Neural progenitor cell (in vitro differentiated cells): ENCODE measurements at regions not wholly inside any gene's neighbourhood (a gene's known extent, or its start where the extent isn't known, plus 50 kb on each side); places are given as distances from the start of the nearest gene placed in this dataset.

Source experiments
- DNase-seq: peaks from one replicate; pipeline ENCODE4 v3.0.0-alpha.2; 2016; ENCODE audit warnings: low spot score
- H2AFZ ChIP-seq: fragments of 200-600 bp; sonication (generic); replicated peaks from 2 replicates; pipeline ENCODE4 v1.6.1; 2016; ENCODE audit warnings: antibody characterized with exemption
- H3F3A ChIP-seq: fragments of 200-600 bp; sonication (generic); 2 replicates; pipeline ENCODE4 v1.6.1; 2016; ENCODE audit warnings: antibody characterized with exemption, low read depth
- H3K27ac ChIP-seq: fragments of 200-600 bp; sonication (generic); 2 replicates; pipeline ENCODE4 v1.5.1; 2016; ENCODE audit warnings: mild to moderate bottlenecking
- H3K27me3 ChIP-seq: fragments of 200-600 bp; sonication (generic); 2 replicates; pipeline ENCODE4 v1.6.1; 2016; ENCODE audit warnings: mild to moderate bottlenecking, moderate library complexity
- H3K36me3 ChIP-seq: fragments of 200-600 bp; sonication (generic); 2 replicates; pipeline ENCODE4 v1.5.1; 2016
- H3K4me1 ChIP-seq: fragments of 200-600 bp; sonication (generic); 2 replicates; pipeline ENCODE4 v1.6.1; 2016; ENCODE audit warnings: mixed run types
- H3K4me2 ChIP-seq: fragments of 200-600 bp; sonication (generic); 2 replicates; pipeline ENCODE4 v1.6.1; 2016
- H3K4me3 ChIP-seq: fragments of 200-600 bp; sonication (generic); 2 replicates; pipeline ENCODE4 v1.5.1; 2016
- H3K79me2 ChIP-seq: fragments of 200-600 bp; sonication (generic); 2 replicates; pipeline ENCODE4 v1.6.1; 2016; ENCODE audit warnings: low read depth
- H3K9ac ChIP-seq: fragments of 200-600 bp; sonication (generic); 2 replicates; pipeline ENCODE4 v1.6.1; 2016
- H3K9me3 ChIP-seq: fragments of 200-600 bp; sonication (generic); 2 replicates; pipeline ENCODE4 v1.5.1; 2016; ENCODE audit warnings: low read depth
- H4K20me1 ChIP-seq: fragments of 200-600 bp; sonication (generic); 2 replicates; pipeline ENCODE4 v1.6.1; 2016; ENCODE audit warnings: low read depth
- H3K27ac Mint-ChIP-seq: 3 replicates; pipeline ENCODE4 v1.8.0; 2021; ENCODE audit warnings: mixed read lengths
- H3K27me3 Mint-ChIP-seq: 2 replicates; pipeline ENCODE4 v1.8.0; 2022; ENCODE audit warnings: low read depth, mild to moderate bottlenecking, inconsistent platforms, moderate library complexity, mixed read lengths; ENCODE audit not compliant: insufficient read depth
- H3K36me3 Mint-ChIP-seq: 3 replicates; pipeline ENCODE4 v1.8.0; 2021; ENCODE audit warnings: mixed read lengths
- H3K4me1 Mint-ChIP-seq: 3 replicates; pipeline ENCODE4 v1.8.0; 2021; ENCODE audit warnings: mixed read lengths
- H3K4me3 Mint-ChIP-seq: 3 replicates; pipeline ENCODE4 v1.8.0; 2021; ENCODE audit warnings: mild to moderate bottlenecking, moderate library complexity, mixed read lengths
- H3K9me3 Mint-ChIP-seq: 3 replicates; pipeline ENCODE4 v1.8.0; 2020; ENCODE audit warnings: mixed read lengths
- EZH2 ChIP-seq: fragments of 200-600 bp; sonication (generic); IDR thresholded peaks from 2 replicates; pipeline ENCODE4 v1.6.1; 2017; ENCODE audit warnings: antibody characterized with exemption, mild to moderate bottlenecking, moderate library complexity
- EZH2phosphoT487 ChIP-seq: fragments of 200-600 bp; sonication (generic); IDR thresholded peaks from 2 replicates; pipeline ENCODE4 v1.6.1; 2017; ENCODE audit warnings: antibody characterized with exemption
- TF ChIP-seq, protein P1 (sequence below): fragments of 200-600 bp; sonication (generic); IDR thresholded peaks from 2 replicates; pipeline ENCODE4 v1.5.1; 2017; ENCODE audit warnings: antibody characterized with exemption, mild to moderate bottlenecking

DNA sequence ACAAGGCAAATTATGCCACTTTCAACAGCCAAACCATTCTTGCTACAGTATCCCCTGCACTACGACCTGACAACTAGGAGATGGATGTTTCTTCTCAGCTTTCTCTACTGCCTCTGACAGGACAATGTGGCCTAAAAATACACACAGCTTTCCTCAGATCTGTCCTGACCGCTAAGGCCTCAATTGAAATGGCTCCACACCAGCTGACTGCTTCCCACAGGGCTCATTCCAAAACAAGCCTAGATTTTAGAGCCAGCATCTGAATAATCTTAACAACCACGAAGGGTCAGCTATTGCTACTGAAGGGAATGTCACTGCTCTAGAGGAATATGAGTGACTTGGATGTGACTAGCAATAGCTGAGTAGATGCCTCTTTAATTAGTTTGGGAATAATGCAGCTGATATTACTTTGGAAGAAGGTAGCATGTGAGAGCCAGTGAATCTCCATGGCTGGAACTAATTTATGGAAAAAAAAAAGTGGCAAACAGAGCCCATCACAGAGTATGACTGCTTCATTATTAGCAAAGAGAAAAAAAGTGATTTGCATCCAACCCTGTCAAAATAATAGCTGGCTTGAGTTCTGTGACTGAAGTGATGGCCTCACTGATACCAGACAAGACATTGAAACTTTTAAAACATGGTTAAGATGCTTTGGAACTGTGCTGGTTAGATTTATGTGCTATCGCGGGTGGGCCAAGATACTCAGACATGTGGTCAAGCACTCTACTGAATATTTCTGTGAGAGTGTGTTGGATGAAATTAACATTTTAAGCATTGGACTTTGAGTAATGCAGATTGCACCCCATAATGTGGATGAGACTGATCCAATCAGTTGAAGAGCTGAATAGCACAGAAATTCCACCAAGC is 450.2 kb downstream of the NR2F1-AS1 start:
- no peak overlapping the region for H3K27ac ChIP-seq
- no peaks in the 10 kb centered on the region for H3K36me3 ChIP-seq
- no peak overlapping the region for H3K4me3 ChIP-seq
- no peak for DNase-seq
- H3K4me2 ChIP-seq = no peak overlapping the region
- no peak overlapping the region for H3K9ac ChIP-seq
- TF ChIP-seq, protein P1, sequence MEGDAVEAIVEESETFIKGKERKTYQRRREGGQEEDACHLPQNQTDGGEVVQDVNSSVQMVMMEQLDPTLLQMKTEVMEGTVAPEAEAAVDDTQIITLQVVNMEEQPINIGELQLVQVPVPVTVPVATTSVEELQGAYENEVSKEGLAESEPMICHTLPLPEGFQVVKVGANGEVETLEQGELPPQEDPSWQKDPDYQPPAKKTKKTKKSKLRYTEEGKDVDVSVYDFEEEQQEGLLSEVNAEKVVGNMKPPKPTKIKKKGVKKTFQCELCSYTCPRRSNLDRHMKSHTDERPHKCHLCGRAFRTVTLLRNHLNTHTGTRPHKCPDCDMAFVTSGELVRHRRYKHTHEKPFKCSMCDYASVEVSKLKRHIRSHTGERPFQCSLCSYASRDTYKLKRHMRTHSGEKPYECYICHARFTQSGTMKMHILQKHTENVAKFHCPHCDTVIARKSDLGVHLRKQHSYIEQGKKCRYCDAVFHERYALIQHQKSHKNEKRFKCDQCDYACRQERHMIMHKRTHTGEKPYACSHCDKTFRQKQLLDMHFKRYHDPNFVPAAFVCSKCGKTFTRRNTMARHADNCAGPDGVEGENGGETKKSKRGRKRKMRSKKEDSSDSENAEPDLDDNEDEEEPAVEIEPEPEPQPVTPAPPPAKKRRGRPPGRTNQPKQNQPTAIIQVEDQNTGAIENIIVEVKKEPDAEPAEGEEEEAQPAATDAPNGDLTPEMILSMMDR = no peak
- no peak for TF ChIP-seq EZH2phosphoT487
- no peak for TF ChIP-seq EZH2
- Mint-ChIP-seq H3K9me3 (no peaks in the 10 kb centered on the region), H3K4me3 (no peak overlapping the region), H3K27ac (no peak overlapping the region), H3K36me3 (no peaks in the 10 kb centered on the region), H3K27me3 (peaks cover 2% of the 10 kb centered on the region), H3K4me1 (peaks cover 7% of the 10 kb centered on the region)
- H3K27me3 ChIP-seq = no peaks in the 10 kb centered on the region
- H3F3A ChIP-seq = no peaks in the 10 kb centered on the region
- peaks cover 4% of the 10 kb centered on the region for H3K4me1 ChIP-seq
- H3K9me3 ChIP-seq = no peaks in the 10 kb centered on the region
- peak overlapping the region; percentile 82 for H2AFZ ChIP-seq
- H4K20me1 ChIP-seq = no peaks in the 10 kb centered on the region
- no peaks in the 10 kb centered on the region for H3K79me2 ChIP-seq

DNA sequence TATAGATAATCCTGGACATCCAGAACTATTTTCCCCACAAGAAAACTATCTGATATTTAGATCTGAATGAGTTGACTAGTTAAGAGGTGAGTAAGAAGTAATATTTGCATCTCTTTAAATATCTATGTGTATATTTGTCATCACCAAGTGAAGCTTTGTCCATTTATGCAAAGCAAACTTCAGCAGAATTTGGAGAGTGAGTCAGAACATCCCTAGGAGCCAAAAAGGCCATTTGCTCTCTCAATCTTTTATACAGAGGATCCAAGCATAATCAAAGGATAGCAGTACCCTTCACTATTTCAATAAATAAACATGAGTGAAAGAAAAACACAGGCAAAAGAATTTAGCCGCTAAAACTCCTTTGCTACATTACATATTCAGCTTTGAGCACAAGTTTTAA is 454.4 kb downstream of the NR2F1-AS1 start:
- Mint-ChIP-seq H3K4me3 (no peak overlapping the region), H3K27me3 (no peaks in the 10 kb centered on the region), H3K36me3 (no peaks in the 10 kb centered on the region), H3K27ac (no peak overlapping the region), H3K9me3 (no peaks in the 10 kb centered on the region), H3K4me1 (peaks cover 12% of the 10 kb centered on the region)
- no peak for DNase-seq
- no peaks in the 10 kb centered on the region for H3F3A ChIP-seq
- H3K27me3 ChIP-seq = no peaks in the 10 kb centered on the region
- no peak overlapping the region for H3K9ac ChIP-seq
- no peak overlapping the region for H3K4me3 ChIP-seq
- no peaks in the 10 kb centered on the region for H4K20me1 ChIP-seq
- no peaks in the 10 kb centered on the region for H3K36me3 ChIP-seq
- H2AFZ ChIP-seq = no peak overlapping the region
- no peaks in the 10 kb centered on the region for H3K4me1 ChIP-seq
- H3K4me2 ChIP-seq = no peak overlapping the region
- no peaks in the 10 kb centered on the region for H3K9me3 ChIP-seq
- H3K27ac ChIP-seq = no peak overlapping the region
- TF ChIP-seq EZH2 (no peak), EZH2phosphoT487 (no peak)
- TF ChIP-seq, protein P1 = no peak
- no peaks in the 10 kb centered on the region for H3K79me2 ChIP-seq

DNA sequence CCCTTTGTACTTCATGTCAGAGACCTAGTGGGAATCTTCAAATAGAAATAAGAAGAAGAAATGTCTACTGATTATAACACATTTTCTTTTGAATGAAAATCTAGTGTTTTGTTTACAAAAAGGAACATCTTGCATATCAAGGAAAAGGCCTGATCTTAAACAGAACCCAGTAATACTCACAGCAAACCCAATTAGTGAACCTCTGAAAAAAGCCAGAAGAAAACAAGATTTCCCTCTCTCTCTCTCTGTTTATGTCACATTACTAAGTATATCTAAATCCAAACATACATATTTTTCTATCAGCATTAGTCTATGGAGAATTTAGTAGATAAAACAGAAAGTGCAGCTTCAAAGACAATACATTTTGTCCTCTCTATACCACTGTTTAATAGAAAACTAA is 457.9 kb downstream of the NR2F1-AS1 start:
- Mint-ChIP-seq H3K27me3 (no peaks in the 10 kb centered on the region), H3K4me1 (peaks cover 21% of the 10 kb centered on the region), H3K36me3 (no peaks in the 10 kb centered on the region), H3K4me3 (no peak overlapping the region), H3K27ac (no peak overlapping the region), H3K9me3 (no peaks in the 10 kb centered on the region)
- H3K4me2 ChIP-seq = no peak overlapping the region
- no peak overlapping the region for H3K4me3 ChIP-seq
- H3K9me3 ChIP-seq = no peaks in the 10 kb centered on the region
- no peaks in the 10 kb centered on the region for H3K36me3 ChIP-seq
- peaks cover 16% of the 10 kb centered on the region for H3K4me1 ChIP-seq
- H3K27ac ChIP-seq = no peak overlapping the region
- no peak overlapping the region for H3K9ac ChIP-seq
- H2AFZ ChIP-seq = no peak overlapping the region
- no peaks in the 10 kb centered on the region for H3K79me2 ChIP-seq
- DNase-seq = no peak
- peaks cover 5% of the 10 kb centered on the region for H3F3A ChIP-seq
- H3K27me3 ChIP-seq = no peaks in the 10 kb centered on the region
- TF ChIP-seq EZH2phosphoT487 (no peak), EZH2 (no peak)
- TF ChIP-seq, protein P1 = no peak
- no peaks in the 10 kb centered on the region for H4K20me1 ChIP-seq
